ENCODE measurements at regions not wholly inside any gene's neighbourhood (a gene's known extent, or its start where the extent isn't known, plus 50 kb on each side); places are given as distances from the start of the nearest gene placed in this dataset.

DNA sequence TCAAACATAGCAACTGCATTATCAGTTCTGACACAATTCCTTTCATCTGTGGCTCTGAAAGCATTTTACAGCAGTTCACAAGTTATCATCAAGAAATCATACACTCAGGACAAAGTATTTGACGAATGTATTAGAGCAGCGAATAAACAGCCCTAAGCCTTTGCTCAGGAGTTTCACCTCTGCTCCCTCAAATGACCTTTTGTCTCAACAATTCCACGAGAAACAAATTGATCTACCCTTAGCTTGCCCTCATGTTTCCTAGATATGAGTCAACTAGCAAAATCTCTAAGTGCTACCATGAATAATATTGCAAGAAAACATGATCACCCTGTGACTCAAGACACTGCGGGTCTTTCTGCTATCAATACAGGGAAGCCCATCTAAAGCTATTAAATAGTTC lies 396.1 kb downstream of the EFNB2 start:
- no peaks in the 10 kb centered on the region for H3K36me3 ChIP-seq
- H3K27ac ChIP-seq = no peak overlapping the region
- H3K9me3 ChIP-seq = peaks cover 0 to 2% of the 10 kb centered on the region in 2 donors
- DNase-seq (ENCODE audit: low spot score in 2 of 2) = no peak
- H3K4me3 ChIP-seq = no peak overlapping the region
- H3K27me3 ChIP-seq = no peaks in the 10 kb centered on the region
- H3K4me1 ChIP-seq = no peaks in the 10 kb centered on the region
- TF ChIP-seq, protein P1, sequence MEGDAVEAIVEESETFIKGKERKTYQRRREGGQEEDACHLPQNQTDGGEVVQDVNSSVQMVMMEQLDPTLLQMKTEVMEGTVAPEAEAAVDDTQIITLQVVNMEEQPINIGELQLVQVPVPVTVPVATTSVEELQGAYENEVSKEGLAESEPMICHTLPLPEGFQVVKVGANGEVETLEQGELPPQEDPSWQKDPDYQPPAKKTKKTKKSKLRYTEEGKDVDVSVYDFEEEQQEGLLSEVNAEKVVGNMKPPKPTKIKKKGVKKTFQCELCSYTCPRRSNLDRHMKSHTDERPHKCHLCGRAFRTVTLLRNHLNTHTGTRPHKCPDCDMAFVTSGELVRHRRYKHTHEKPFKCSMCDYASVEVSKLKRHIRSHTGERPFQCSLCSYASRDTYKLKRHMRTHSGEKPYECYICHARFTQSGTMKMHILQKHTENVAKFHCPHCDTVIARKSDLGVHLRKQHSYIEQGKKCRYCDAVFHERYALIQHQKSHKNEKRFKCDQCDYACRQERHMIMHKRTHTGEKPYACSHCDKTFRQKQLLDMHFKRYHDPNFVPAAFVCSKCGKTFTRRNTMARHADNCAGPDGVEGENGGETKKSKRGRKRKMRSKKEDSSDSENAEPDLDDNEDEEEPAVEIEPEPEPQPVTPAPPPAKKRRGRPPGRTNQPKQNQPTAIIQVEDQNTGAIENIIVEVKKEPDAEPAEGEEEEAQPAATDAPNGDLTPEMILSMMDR (IDR thresholded peaks at IDR 0.05) = no peak
- intact Hi-C loops (cut with DNase I) = no loop called here

DNA sequence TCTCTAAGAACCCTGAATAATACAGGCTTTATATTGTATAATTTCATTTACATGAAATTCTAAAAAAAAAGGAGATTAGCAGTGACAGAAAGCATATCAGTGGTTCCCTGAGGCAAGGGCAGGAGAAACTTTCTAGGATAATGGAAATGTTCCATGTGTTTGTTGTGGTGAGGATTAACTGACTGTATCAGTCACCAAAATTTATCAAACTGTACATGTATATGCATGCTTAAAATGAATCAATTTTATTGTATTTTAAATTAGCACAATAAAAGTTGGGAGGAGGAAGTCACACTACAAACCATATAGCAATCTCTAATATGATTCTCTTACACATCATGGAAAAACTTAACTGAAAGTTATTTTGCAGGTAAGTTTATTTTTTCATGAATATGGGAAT lies 396.8 kb downstream of the EFNB2 start:
- no peaks in the 10 kb centered on the region for H3K27me3 ChIP-seq
- intact Hi-C loops (cut with DNase I) = no loop called here
- no peaks in the 10 kb centered on the region for H3K36me3 ChIP-seq
- H3K27ac ChIP-seq = no peak overlapping the region
- no peak overlapping the region for H3K4me3 ChIP-seq
- TF ChIP-seq, protein P1 (IDR thresholded peaks at IDR 0.05) = no peak
- no peak for DNase-seq (ENCODE audit: low spot score in 2 of 2)
- H3K4me1 ChIP-seq = no peaks in the 10 kb centered on the region
- H3K9me3 ChIP-seq = peaks cover 0 to 2% of the 10 kb centered on the region in 2 donors

DNA sequence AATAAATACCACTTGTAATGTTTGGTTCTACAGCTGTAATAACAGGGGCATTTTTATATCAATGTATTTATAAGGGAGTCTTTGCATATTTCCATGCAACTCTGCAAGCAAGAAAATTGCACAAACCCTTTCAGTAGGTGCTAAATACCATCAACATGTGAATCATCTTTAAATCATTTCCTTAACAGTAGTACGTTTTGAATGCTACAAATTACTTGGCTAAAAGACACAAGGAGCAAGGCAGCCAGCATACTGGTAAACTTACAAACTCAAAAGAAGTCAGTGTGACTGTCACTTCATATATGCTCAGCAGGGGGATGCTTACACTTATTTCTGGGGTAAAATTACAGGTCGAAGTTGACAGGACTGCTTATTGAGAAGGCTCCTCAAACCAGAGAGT lies 402.4 kb downstream of the EFNB2 start:
- peaks cover 0 to 3% of the 10 kb centered on the region in 2 donors for H3K4me1 ChIP-seq
- TF ChIP-seq, protein P1 (IDR thresholded peaks at IDR 0.05) = no peak
- H3K4me3 ChIP-seq = no peak overlapping the region
- intact Hi-C loops (cut with DNase I) = no loop called here
- H3K27ac ChIP-seq = no peak overlapping the region
- H3K27me3 ChIP-seq = no peaks in the 10 kb centered on the region
- H3K9me3 ChIP-seq = peaks cover 0 to 2% of the 10 kb centered on the region in 2 donors
- no peaks in the 10 kb centered on the region for H3K36me3 ChIP-seq
- no peak for DNase-seq (ENCODE audit: low spot score in 2 of 2)

DNA sequence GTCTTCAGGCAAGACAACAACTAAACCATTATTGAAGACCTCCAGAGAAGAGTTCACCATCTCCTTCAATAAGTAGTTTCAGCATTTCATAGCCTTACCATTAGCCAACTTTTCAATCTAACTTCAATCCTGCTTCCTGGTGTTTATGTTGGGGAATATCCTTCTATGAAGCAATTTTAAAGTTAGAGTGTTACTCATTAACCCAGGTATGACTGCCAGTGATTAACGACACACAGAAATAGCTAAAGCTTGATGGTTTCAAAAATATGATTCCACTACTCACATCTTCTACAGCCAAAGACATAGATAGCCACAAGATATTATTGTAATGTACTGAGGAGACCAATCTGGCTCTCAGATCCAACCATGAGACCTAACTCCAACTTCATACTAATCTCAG lies 403.2 kb downstream of the EFNB2 start:
- Histone ChIP-seq H3K4me1 (peaks cover 0 to 3% of the 10 kb centered on the region in 2 donors), H3K9me3 (no peaks in the 10 kb centered on the region), H3K27me3 (no peaks in the 10 kb centered on the region), H3K36me3 (no peaks in the 10 kb centered on the region), H3K4me3 (no peak overlapping the region), H3K27ac (no peak overlapping the region)
- intact Hi-C loops (cut with DNase I) = no loop called here
- TF ChIP-seq, protein P1 (IDR thresholded peaks at IDR 0.05) = no peak
- no peak for DNase-seq (ENCODE audit: low spot score in 2 of 2)

DNA sequence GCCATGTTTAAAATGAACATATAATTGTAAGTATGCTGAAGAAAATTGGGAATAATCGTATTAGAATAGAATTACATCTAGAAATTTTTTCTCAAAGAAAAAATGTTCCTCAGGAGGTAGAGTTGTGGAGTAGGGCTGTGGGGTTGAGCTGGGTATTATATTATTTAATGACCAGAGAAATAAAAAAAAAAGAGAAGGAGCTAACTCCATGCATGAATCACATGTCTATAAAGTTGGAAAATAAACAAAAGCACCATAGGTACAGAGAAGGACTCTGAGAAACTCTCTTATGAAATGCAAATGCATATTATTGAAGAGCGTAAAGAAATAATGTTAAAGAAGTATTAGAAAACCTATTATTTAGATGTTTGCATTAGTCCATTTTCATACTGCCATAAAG lies 405.5 kb downstream of the EFNB2 start:
- H3K36me3 ChIP-seq = no peaks in the 10 kb centered on the region
- no peaks in the 10 kb centered on the region for H3K9me3 ChIP-seq
- no peak for DNase-seq (ENCODE audit: low spot score in 2 of 2)
- TF ChIP-seq, protein P1 (IDR thresholded peaks at IDR 0.05) = no peak
- H3K4me1 ChIP-seq = peaks cover 0 to 3% of the 10 kb centered on the region in 2 donors
- H3K4me3 ChIP-seq = no peak overlapping the region
- no peak overlapping the region for H3K27ac ChIP-seq
- intact Hi-C loops (cut with DNase I) = no loop called here
- no peaks in the 10 kb centered on the region for H3K27me3 ChIP-seq

DNA sequence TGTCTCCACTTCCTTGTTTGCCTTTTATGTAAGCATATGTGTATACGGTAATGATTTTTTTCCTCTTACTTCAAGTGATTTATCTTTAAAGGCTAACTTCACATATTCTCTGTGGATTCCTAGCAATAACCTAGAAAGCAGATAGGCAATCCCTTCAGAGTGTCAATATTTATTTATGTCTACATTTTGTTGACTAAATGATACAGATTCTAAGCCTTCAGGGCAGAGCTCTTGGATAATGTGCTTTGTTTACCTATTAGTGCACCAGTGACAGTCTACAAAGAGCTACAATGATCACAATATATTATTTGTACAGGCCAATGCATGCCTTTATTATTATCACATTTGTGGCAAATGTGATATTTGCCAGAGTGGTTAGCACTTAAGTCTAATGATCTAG lies 406.2 kb downstream of the EFNB2 start:
- Histone ChIP-seq H3K9me3 (no peaks in the 10 kb centered on the region), H3K4me1 (peaks cover 0 to 3% of the 10 kb centered on the region in 2 donors), H3K27ac (no peak overlapping the region), H3K36me3 (no peaks in the 10 kb centered on the region), H3K4me3 (no peak overlapping the region), H3K27me3 (no peaks in the 10 kb centered on the region)
- TF ChIP-seq, protein P1 (IDR thresholded peaks at IDR 0.05) = no peak
- no peak for DNase-seq (ENCODE audit: low spot score in 2 of 2)
- intact Hi-C loops (cut with DNase I) = no loop called here

All from ascending aorta (tissue), 2 donors.